MV-4-11 (cell line): ENCODE measurements at regions not wholly inside any gene's neighbourhood (a gene's known extent, or its start where the extent isn't known, plus 50 kb on each side); places are given as distances from the start of the nearest gene placed in this dataset.

Source experiments
- DNase-seq: peaks from one replicate; lab custom pipeline; 2025; lab: John Stamatoyannopoulos, UW

GRCh38 chr1:80427881-80428280 lies 1372.9 kb upstream of the ADGRL2 start:
- DNase-seq = no peak

GRCh38 chr1:80424249-80424648 lies 1376.5 kb upstream of the ADGRL2 start:
- DNase-seq = no peak

DNA sequence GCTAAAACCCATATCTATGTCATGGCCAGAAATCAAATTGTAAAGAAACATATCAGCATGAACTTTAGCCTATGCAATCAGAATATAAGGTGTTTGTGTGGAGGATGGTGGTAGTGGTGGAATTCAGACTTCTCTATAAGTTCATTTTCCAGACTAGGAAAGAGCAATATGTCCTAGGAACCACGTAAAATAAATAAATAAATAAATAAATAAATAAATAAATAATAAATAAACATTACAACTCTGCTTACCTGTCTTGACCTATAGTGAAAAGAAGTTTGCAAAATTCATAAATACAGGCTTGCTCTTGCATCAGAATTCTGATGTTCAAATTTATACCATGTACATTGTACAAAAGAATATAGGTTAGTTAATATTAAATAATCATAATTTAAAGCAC lies 1382.6 kb upstream of the ADGRL2 start:
- no peak for DNase-seq

DNA sequence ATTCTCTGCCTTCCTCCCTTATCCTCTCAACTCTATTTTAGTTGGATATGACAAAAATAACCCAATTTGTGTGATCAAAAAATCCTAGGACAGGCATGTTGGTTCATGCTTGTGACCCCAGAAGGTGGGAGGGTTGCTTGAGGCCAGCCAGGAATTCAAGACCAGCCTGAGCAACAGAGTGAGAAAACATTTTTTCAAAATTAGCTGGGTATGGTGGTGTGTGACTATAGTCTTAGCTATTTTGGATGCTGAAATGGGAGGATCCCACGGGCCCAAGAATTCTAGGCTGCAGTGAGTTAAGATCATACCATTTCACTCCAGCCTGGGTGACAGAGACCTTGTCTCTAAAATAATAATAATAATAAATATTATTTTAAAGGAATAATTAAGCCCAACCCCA lies 1383.1 kb upstream of the ADGRL2 start:
- no peak for DNase-seq

DNA sequence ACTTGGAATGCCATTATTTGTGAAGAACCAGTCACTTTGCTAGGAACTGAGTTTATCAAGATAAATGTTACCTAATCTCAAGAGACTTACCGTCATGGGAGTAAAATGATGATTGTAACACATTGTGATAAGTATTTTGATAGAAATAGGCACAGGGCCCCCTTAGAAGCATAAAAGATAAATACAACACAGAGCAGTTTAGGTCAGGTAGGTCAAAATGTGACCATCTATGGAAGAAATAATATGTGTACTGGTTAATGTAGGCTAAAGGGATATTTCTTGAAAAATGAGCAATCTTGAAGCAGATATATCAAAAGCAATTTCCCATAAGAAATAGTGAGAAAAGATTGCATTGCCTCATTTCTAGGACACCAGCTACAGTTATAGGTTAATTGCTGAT lies 1386.8 kb upstream of the ADGRL2 start:
- no peak for DNase-seq

GRCh38 chr1:80410233-80410632 lies 1390.5 kb upstream of the ADGRL2 start:
- no peak for DNase-seq

- DNase-seq = no peak
Observed at GRCh38 chr1:80403471-80403893, 1397.0 kb upstream of the ADGRL4 start.

DNA sequence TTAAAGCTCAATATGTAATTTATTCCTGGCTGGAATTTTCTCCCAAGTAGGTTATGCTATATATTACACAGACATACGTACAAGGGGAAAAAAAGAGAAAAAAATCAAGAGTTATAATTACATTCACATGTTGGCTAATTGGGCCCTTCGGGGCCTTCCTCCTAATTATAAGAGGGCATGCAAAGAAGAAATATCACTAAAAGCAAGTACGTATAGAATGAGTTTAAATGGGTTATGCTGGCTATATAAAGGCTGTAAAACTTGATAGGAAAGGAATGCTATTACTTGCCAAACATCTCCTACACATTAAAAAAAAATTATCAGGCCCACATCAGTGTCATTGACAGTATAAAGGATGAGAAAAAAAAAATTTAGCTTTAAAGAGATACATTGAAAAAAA lies 1396.1 kb upstream of the ADGRL4 start:
- DNase-seq = no peak

- no peak for DNase-seq
Observed at GRCh38 chr1:80401757-80402156, 1395.2 kb upstream of the ADGRL4 start.

DNA sequence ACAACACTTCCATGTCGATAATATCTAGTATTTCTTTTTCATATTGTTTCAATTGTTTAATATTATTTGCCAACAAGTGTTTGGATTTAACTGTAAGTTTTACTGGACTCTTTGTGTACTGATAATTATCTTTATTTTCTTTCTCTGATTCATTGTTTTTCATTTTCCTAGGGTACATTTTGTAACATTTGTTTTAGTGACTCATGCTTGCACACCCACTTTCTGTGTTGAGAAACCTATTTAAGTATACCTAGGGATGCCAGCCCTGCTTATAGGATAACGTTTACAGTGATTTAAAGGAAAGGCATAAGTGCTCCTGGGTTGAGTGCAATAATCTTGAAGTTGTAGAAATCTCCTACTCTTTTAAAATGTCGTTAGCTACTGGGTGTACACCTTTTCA lies 1386.0 kb upstream of the ADGRL4 start:
- no peak for DNase-seq

- DNase-seq = no peak
Observed at GRCh38 chr1:80385650-80386049, 1379.1 kb upstream of the ADGRL4 start.

DNA sequence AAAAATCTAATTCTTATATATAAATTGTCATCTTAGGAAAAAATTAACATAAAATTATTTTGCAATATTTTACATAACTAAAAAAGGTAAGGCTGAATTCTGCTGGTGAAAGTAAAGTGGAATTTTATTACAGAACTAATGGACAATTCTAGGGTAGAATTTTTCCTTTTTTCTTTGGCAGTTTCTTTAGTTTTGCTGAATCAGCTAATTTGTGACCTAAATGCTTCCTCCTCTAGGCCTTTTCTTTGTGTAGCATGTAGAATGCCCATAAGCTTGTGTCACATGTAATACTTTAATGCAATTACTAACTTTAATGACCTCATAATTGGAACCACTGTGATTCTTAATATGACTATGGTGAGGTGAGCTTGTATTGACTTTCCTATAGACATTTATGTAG lies 1378.4 kb upstream of the ADGRL4 start:
- DNase-seq = no peak

DNA sequence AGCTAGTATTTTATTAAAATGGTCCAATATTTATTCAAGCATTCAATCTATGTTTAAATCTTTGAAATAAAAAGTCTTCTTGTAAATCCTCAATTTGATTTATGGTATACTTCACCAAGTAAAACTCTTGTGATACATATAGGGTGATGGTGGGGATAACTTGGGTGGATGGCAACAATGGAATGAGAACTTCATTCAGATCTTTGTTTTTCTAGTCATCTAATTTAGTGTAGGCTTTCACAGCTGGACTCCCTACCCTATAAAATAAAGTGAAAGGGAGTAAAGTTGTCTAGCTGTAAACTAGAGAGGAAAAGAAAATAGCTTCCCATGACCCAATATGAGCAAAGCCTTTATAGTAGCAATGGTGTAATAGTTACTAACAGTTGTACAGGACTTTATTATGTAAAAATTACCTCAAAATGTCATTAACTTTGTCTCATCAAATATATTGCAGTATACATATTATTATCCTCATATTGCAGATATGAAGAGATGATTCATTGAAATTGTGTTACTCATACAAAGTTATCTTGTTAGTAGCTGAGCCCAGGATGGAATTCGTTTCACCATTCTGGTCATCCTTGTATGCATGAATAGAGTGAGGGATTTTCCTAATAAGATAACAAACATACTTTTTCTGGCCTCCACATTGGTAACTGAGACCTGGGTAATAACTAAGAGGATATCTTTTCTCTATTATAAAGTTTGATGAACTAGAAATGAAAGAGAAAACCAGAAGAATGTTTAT lies 1377.7 kb upstream of the ADGRL4 start:
- no peak for DNase-seq

DNA sequence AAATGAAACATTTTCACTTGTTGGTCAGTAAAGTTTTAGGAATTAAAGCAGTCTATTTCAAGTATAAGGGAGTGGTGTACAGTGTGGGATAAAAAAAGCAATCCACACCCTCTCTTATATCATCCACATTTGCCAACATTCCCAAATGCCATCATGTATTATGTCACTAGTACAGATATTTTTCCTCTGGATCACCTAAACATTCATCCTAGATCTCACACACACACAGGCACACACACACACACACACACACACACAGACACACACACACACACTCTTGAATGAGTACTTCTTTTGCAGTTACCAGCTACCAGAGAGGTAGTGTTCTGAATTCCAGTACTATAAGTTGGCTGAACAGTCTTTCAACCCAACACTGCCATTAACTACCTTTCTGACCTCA lies 1369.1 kb upstream of the ADGRL4 start:
- DNase-seq = no peak

DNA sequence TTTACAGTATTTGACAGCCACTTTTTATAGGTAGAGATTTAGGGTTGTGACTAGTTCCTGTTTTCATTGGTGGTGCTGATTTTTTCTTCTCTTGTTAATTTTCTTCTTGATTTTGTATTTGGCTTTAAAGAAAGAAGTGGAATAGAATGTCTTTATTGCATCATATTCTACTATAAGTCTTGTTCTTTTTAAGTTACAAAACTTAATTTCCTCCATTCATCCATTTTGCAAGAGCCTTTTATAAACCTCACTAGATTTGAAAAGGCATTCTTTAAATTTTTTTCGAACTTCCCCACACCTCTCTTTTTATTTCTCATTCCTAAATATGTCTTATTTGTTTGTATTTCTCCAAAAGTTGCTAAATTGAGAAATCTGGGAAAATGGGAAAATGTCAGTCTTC lies 1368.6 kb upstream of the ADGRL4 start:
- DNase-seq = no peak

DNA sequence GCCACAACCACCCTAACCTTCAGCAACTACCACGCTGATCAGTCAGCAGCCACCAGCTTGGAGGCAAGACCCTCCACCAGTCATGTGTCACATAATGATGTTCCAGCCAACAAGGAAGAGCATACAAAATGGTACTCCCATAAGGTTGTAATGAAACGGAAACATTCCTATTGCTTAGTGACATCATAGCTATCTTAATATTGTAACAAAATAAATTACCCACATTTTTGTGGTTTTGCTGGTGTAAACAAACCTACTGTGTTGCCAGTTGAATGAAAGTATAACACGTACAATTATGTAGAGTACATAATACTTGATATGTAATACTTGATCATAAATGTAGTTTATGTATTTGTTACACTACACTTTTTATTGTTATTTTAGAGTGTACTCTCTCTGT lies 1363.2 kb upstream of the ADGRL4 start:
- DNase-seq = no peak

- no peak for DNase-seq
Observed at GRCh38 chr1:80367058-80367457, 1360.5 kb upstream of the ADGRL4 start.

GRCh38 chr1:80365359-80366021 lies 1359.0 kb upstream of the ADGRL4 start:
- no peak for DNase-seq

GRCh38 chr1:80363689-80364475 lies 1357.4 kb upstream of the ADGRL4 start:
- DNase-seq = no peak

DNA sequence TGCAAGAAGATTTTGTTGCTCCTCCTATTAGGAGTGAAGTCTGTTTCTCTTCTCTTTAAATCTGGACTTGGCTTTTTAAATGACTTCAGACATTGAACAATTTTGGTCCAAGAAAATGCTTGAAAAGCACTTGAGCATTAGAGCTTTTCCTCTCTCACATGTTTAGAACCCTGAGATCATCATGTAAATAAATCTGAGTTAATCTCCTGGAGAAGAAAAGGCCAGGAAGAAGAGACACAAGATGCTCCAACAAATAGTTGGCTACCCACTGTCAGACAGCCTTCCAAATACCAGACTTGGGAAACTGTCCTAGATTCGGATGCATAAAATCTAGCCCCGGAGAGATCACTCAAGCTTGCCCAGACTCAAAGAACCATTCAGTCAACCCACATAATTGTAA lies 1353.1 kb upstream of the ADGRL4 start:
- no peak for DNase-seq

- no peak for DNase-seq
Observed at GRCh38 chr1:80349218-80349617, 1342.7 kb upstream of the ADGRL4 start.

- no peak for DNase-seq
Observed at GRCh38 chr1:80341021-80341420, 1334.5 kb upstream of the ADGRL4 start.

- no peak for DNase-seq
Observed at GRCh38 chr1:80318108-80318507, 1311.6 kb upstream of the ADGRL4 start.
